ENCODE measurements at regions not wholly inside any gene's neighbourhood (a gene's known extent, or its start where the extent isn't known, plus 50 kb on each side); places are given as distances from the start of the nearest gene placed in this dataset.

DNA sequence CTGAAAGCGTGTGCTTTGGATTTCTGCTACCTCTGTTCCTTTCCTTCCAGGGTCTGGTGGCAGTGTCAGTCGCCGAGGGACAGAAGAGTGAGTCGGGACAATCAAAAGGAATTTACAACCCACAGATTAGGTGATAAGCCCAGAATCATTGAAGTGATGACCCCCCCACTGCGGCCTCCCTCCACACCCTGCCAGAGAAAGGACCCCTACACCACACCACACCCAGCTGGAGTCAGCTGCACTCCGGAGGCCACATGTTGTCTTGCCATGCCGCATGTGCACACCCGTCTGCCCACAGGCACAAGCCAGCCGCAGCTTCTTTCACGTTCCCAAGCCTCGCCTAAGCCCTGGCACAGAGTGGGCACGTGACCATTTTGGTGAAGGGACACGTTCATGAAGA is 366.8 kb upstream of the SALL3 start:
- TF ChIP-seq, protein P1, sequence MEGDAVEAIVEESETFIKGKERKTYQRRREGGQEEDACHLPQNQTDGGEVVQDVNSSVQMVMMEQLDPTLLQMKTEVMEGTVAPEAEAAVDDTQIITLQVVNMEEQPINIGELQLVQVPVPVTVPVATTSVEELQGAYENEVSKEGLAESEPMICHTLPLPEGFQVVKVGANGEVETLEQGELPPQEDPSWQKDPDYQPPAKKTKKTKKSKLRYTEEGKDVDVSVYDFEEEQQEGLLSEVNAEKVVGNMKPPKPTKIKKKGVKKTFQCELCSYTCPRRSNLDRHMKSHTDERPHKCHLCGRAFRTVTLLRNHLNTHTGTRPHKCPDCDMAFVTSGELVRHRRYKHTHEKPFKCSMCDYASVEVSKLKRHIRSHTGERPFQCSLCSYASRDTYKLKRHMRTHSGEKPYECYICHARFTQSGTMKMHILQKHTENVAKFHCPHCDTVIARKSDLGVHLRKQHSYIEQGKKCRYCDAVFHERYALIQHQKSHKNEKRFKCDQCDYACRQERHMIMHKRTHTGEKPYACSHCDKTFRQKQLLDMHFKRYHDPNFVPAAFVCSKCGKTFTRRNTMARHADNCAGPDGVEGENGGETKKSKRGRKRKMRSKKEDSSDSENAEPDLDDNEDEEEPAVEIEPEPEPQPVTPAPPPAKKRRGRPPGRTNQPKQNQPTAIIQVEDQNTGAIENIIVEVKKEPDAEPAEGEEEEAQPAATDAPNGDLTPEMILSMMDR (IDR thresholded peaks at IDR 0.05; ENCODE audit: poor library complexity, severe bottlenecking) = no peak
- TF ChIP-seq TAF1 (IDR thresholded peaks at IDR 0.05; ENCODE audit: low read depth) (no peak), EP300 (conservative IDR thresholded peaks at IDR 0.05; ENCODE audit: poor library complexity, severe bottlenecking) (no peak), POLR2AphosphoS5 (IDR thresholded peaks at IDR 0.05) (no peak), EZH2 (IDR thresholded peaks at IDR 0.05; ENCODE audit: borderline replicate concordance, insufficient read depth, low read length, poor library complexity, severe bottlenecking) (no peak)
